Right ventricle myocardium superior (tissue), 1 donor: ENCODE measurements at regions not wholly inside any gene's neighbourhood (a gene's known extent, or its start where the extent isn't known, plus 50 kb on each side); places are given as distances from the start of the nearest gene placed in this dataset.
"Not testable (repeated sequence)": the region's sequence is repeated elsewhere in the genome, so short reads cannot be mapped to it uniquely, and the experiment has no call there.

Experiments
- ATAC-seq: fragments of 200-7000 bp; cut with Tn5 transposase; one replicate; pipeline ENCODE4 v1.9.1; 2020; ENCODE audit warnings: mild to moderate bottlenecking; ENCODE audit not compliant: poor library complexity
- DNase-seq: peaks from one replicate; pipeline ENCODE4 v3.0.0-alpha.2; 2020
- intact Hi-C: fragments of 100-400 bp; cut with DNase I; formaldehyde crosslinking; loops from one replicate; pipeline ENCODE4 v1.11.2; 2022
- donor health status: DM: no; HTN: yes; CAD: no; lungs with severe emphysema.

GRCh38 chr14:41421308-41421707 lies 185.4 kb upstream of the LRFN5 start:
- DNase-seq, ATAC-seq, intact Hi-C loops: not testable (repeated sequence)

GRCh38 chr14:41419709-41420108 lies 187.0 kb upstream of the LRFN5 start:
- DNase-seq, result no peak
- intact Hi-C loops, result no loop called here
- no peak for ATAC-seq

GRCh38 chr14:41418851-41419250 lies 187.8 kb upstream of the LRFN5 start:
- DNase-seq (no peak), ATAC-seq (no peak)
- intact Hi-C loops, result no loop called here

- DNase-seq, result no peak
- intact Hi-C loops, result no loop called here
- no peak for ATAC-seq
Observed at GRCh38 chr14:41409806-41410205, 196.9 kb upstream of the LRFN5 start.

- no peak for DNase-seq
- intact Hi-C loops, result no loop called here
- ATAC-seq, result no peak
Observed at GRCh38 chr14:41404126-41404525, 202.6 kb upstream of the LRFN5 start.

- DNase-seq (no peak), ATAC-seq (no peak)
- intact Hi-C loops, result no loop called here
Observed at GRCh38 chr14:41403360-41403759, 203.3 kb upstream of the LRFN5 start.

GRCh38 chr14:41397926-41398325 lies 208.8 kb upstream of the LRFN5 start:
- ATAC-seq (no peak), DNase-seq (no peak)
- intact Hi-C loops, result no loop called here

GRCh38 chr14:41393512-41393911 lies 213.2 kb upstream of the LRFN5 start:
- no peak for DNase-seq
- intact Hi-C loops, result no loop called here
- ATAC-seq, result no peak

GRCh38 chr14:41392226-41392625 lies 214.4 kb upstream of the LRFN5 start:
- intact Hi-C loops, result no loop called here
- no peak for DNase-seq

GRCh38 chr14:41389355-41389754 lies 217.3 kb upstream of the LRFN5 start:
- ATAC-seq, result no peak
- intact Hi-C loops, result no loop called here
- DNase-seq, result no peak

More at GRCh38 chr14:41392226-41392625, 214.4 kb upstream of the LRFN5 start:
- ATAC-seq, result no peak

- ATAC-seq (no peak), DNase-seq (no peak)
- intact Hi-C loops, result no loop called here
Observed at GRCh38 chr14:41385797-41386196, 220.9 kb upstream of the LRFN5 start.

- intact Hi-C loops, result no loop called here
- ATAC-seq (no peak), DNase-seq (no peak)
Observed at GRCh38 chr14:41380017-41380416, 226.7 kb upstream of the LRFN5 start.

- no peak for ATAC-seq
- intact Hi-C loops, result no loop called here
Observed at GRCh38 chr14:41378526-41378925, 228.2 kb upstream of the LRFN5 start.

GRCh38 chr14:41377932-41378331 lies 228.7 kb upstream of the LRFN5 start:
- intact Hi-C loops, result no loop called here
- ATAC-seq (no peak), DNase-seq (no peak)

More at GRCh38 chr14:41378526-41378925, 228.2 kb upstream of the LRFN5 start:
- DNase-seq, result no peak

GRCh38 chr14:41374092-41374491 lies 232.6 kb upstream of the LRFN5 start:
- intact Hi-C loops, result no loop called here
- DNase-seq, result no peak
- ATAC-seq, result no peak

GRCh38 chr14:41362139-41362538 lies 244.5 kb upstream of the LRFN5 start:
- DNase-seq (no peak), ATAC-seq (no peak)
- intact Hi-C loops, result no loop called here

GRCh38 chr14:41360126-41360525 lies 246.6 kb upstream of the LRFN5 start:
- ATAC-seq, result no peak
- no peak for DNase-seq
- intact Hi-C loops, result no loop called here

- intact Hi-C loops, result no loop called here
- no peak for DNase-seq
- ATAC-seq, result no peak
Observed at GRCh38 chr14:41355866-41356265, 250.8 kb upstream of the LRFN5 start.

- DNase-seq (no peak), ATAC-seq (no peak)
- intact Hi-C loops, result no loop called here
Observed at GRCh38 chr14:41350476-41350875, 256.2 kb upstream of the LRFN5 start.

GRCh38 chr14:41349289-41349910 lies 257.3 kb upstream of the LRFN5 start:
- ATAC-seq (no peak), DNase-seq (no peak)
- intact Hi-C loops, result no loop called here

- DNase-seq (no peak), ATAC-seq (no peak)
Observed at GRCh38 chr14:41343857-41344256, 262.8 kb upstream of the LRFN5 start.

More at GRCh38 chr14:41343857-41344256, 262.8 kb upstream of the LRFN5 start:
- intact Hi-C loops, result no loop called here
